Left colon (tissue), 2 donors: ENCODE measurements at regions not wholly inside any gene's neighbourhood (a gene's known extent, or its start where the extent isn't known, plus 50 kb on each side); places are given as distances from the start of the nearest gene placed in this dataset.

Experiments used
- ATAC-seq: fragments of 200-7000 bp; cut with Tn5 transposase; one replicate; pipeline ENCODE4 v1.9.1; 2020; ENCODE audit warnings: mild to moderate bottlenecking, moderate library complexity
- DNase-seq, 2 donors: peaks; one replicate each; pipeline ENCODE4 v3.0.0-alpha.2; 2020
- intact Hi-C, 2 donors: fragments of 100-400 bp; cut with DNase I in 1 of 2; cut with micrococcal nuclease in 1 of 2; formaldehyde crosslinking; loops; one replicate each; pipeline versions ENCODE4 v1.11.2 to v1.14.0; 2022; cut with DNase I, micrococcal nuclease
- donor health status: DM: no; HTN: no; CAD: no.
- donor health status: DM: yes; HTN: yes; CAD: no.

GRCh38 chr2:35347561-35347960 is 1008.0 kb upstream of the CRIM1 start:
- intact Hi-C loops = no loop called here
- DNase-seq (no peak), ATAC-seq (no peak)

- ATAC-seq (no peak), DNase-seq (no peak)
- intact Hi-C loops = no loop called here
Measured at GRCh38 chr2:35343135-35343534, 1012.4 kb upstream of the CRIM1 start.

- intact Hi-C loops = no loop called here
- ATAC-seq = no peak
- DNase-seq = no peak
Measured at GRCh38 chr2:35339211-35339610, 1016.4 kb upstream of the CRIM1 start.

GRCh38 chr2:35337922-35338321 is 1017.7 kb upstream of the CRIM1 start:
- intact Hi-C loops = no loop called here
- ATAC-seq (no peak), DNase-seq (no peak)

GRCh38 chr2:35314049-35314448 is 1041.5 kb upstream of the CRIM1 start:
- no peak for ATAC-seq
- intact Hi-C loops = no loop called here
- no peak for DNase-seq

GRCh38 chr2:35301369-35301768 is 1054.2 kb upstream of the CRIM1 start:
- DNase-seq (no peak), ATAC-seq (no peak)
- intact Hi-C loops = no loop called here

- DNase-seq = no peak
- no peak for ATAC-seq
- intact Hi-C loops = no loop called here
Measured at GRCh38 chr2:35298493-35298892, 1057.1 kb upstream of the CRIM1 start.

GRCh38 chr2:35297403-35297802 is 1058.2 kb upstream of the CRIM1 start:
- ATAC-seq = no peak
- no peak for DNase-seq
- intact Hi-C loops = no loop called here

- no peak for DNase-seq
- no peak for ATAC-seq
- intact Hi-C loops = no loop called here
Measured at GRCh38 chr2:35294636-35295263, 1060.8 kb upstream of the CRIM1 start.

- DNase-seq (no peak), ATAC-seq (no peak)
- intact Hi-C loops = no loop called here
Measured at GRCh38 chr2:35293261-35293660, 1062.3 kb upstream of the CRIM1 start.

- no peak for DNase-seq
- no peak for ATAC-seq
- intact Hi-C loops = no loop called here
Measured at GRCh38 chr2:35292199-35292598, 1063.4 kb upstream of the CRIM1 start.

GRCh38 chr2:35281702-35282101 is 1073.9 kb upstream of the CRIM1 start:
- ATAC-seq (no peak), DNase-seq (no peak)
- intact Hi-C loops = no loop called here

- ATAC-seq = no peak
- DNase-seq = no peak
- intact Hi-C loops = no loop called here
Measured at GRCh38 chr2:35255826-35256225, 1099.8 kb upstream of the CRIM1 start.

GRCh38 chr2:35251156-35251555 is 1104.4 kb upstream of the CRIM1 start:
- intact Hi-C loops = no loop called here
- DNase-seq (no peak), ATAC-seq (no peak)

GRCh38 chr2:35246702-35247101 is 1108.9 kb upstream of the CRIM1 start:
- DNase-seq = no peak
- intact Hi-C loops = no loop called here
- ATAC-seq = no peak

GRCh38 chr2:35228584-35228983 is 1127.0 kb upstream of the CRIM1 start:
- ATAC-seq (no peak), DNase-seq (no peak)
- intact Hi-C loops = no loop called here

GRCh38 chr2:35220461-35220860 is 1135.1 kb upstream of the CRIM1 start:
- ATAC-seq (no peak), DNase-seq (no peak)
- intact Hi-C loops = no loop called here

- DNase-seq (no peak), ATAC-seq (no peak)
- intact Hi-C loops = no loop called here
Measured at GRCh38 chr2:35204881-35205280, 1150.7 kb upstream of the CRIM1 start.

GRCh38 chr2:35204323-35204722 is 1151.3 kb upstream of the CRIM1 start:
- DNase-seq (no peak), ATAC-seq (no peak)
- intact Hi-C loops = no loop called here

GRCh38 chr2:35199298-35199697 is 1156.3 kb upstream of the CRIM1 start:
- no peak for DNase-seq
- no peak for ATAC-seq
- intact Hi-C loops = no loop called here

GRCh38 chr2:35185861-35186412 is 1169.6 kb upstream of the CRIM1 start:
- intact Hi-C loops = no loop called here
- ATAC-seq (no peak), DNase-seq (no peak)
